ENCODE measurements at regions not wholly inside any gene's neighbourhood (a gene's known extent, or its start where the extent isn't known, plus 50 kb on each side); places are given as distances from the start of the nearest gene placed in this dataset.
"Not testable (repeated sequence)": the region's sequence is repeated elsewhere in the genome, so short reads cannot be mapped to it uniquely, and the experiment has no call there.

- 76 to 78% methylated on average over 3 of the region's 3 CpGs for whole genome bisulfite sequencing, 2 donors
- ATAC-seq (no peak), DNase-seq (no peak), FAIRE-seq (no peak)
- intact Hi-C loops (cut with DNase I), result no loop called here
- H3K36me3 ChIP-seq, result no peaks in the 10 kb centered on the region
- H3K27ac ChIP-seq, result no peak overlapping the region
- no peak for TF ChIP-seq CTCF (IDR thresholded peaks at IDR 0.05)
- H3K27me3 ChIP-seq, result peaks cover 3 to 22% (median 10%) of the 10 kb centered on the region in 4 donors
- no peaks in the 10 kb centered on the region for H3K9me3 ChIP-seq
- no peak overlapping the region for H3K4me3 ChIP-seq
- H3K4me1 ChIP-seq, result no peaks in the 10 kb centered on the region
Observed at GRCh38 chr13:50136226-50136625, 121.0 kb downstream of the KCNRG start.

- Histone ChIP-seq H3K4me3 (no peak overlapping the region), H3K36me3 (no peaks in the 10 kb centered on the region), H3K27me3 (peaks cover 0 to 18% (median 6%) of the 10 kb centered on the region in 4 donors), H3K27ac (no peak overlapping the region), H3K4me1 (no peaks in the 10 kb centered on the region), H3K9me3 (no peaks in the 10 kb centered on the region)
- ATAC-seq (no peak), FAIRE-seq (no peak), DNase-seq (no peak)
- intact Hi-C loops (cut with DNase I), result no loop called here
- 71 to 83% methylated on average over 3 of the region's 3 CpGs for WGBS, 2 donors
- TF ChIP-seq CTCF (IDR thresholded peaks at IDR 0.05), result no peak
Observed at GRCh38 chr13:50136678-50137077, 121.4 kb downstream of the KCNRG start.

- H3K27ac ChIP-seq; FAIRE-seq; H3K36me3 ChIP-seq; H3K4me1 ChIP-seq; DNase-seq; H3K4me3 ChIP-seq; ATAC-seq; intact Hi-C loops (cut with DNase I); H3K27me3 ChIP-seq; H3K9me3 ChIP-seq: not testable (repeated sequence)
- WGBS, 2 donors, result 83 to 96% methylated on average over 4 of the region's 4 CpGs
Observed at GRCh38 chr13:50139435-50139934, 124.2 kb downstream of the KCNRG start.

GRCh38 chr13:50140153-50140552 lies 124.9 kb downstream of the KCNRG start:
- no peak for TF ChIP-seq CTCF (IDR thresholded peaks at IDR 0.05)
- intact Hi-C loops (cut with DNase I), result no loop called here

GRCh38 chr13:50140581-50141374 lies 125.5 kb downstream of the KCNRG start:
- DNase-seq, result no peak
- whole genome bisulfite sequencing, 2 donors, result 65 to 69% methylated on average over 14 of the region's 14 CpGs
- no peaks in the 10 kb centered on the region for H3K27me3 ChIP-seq
- intact Hi-C loops (cut with DNase I), result no loop called here
- FAIRE-seq, result no peak
- H3K4me3 ChIP-seq, result no peak overlapping the region
- no peaks in the 10 kb centered on the region for H3K36me3 ChIP-seq
- H3K27ac ChIP-seq, result no peak overlapping the region
- ATAC-seq, result peak in 1 of 4 donors; percentile 41
- no peaks in the 10 kb centered on the region for H3K9me3 ChIP-seq
- TF ChIP-seq CTCF (IDR thresholded peaks at IDR 0.05), result no peak
- H3K4me1 ChIP-seq, result no peaks in the 10 kb centered on the region

More at GRCh38 chr13:50140153-50140552, 124.9 kb downstream of the KCNRG start:
- DNase-seq (no peak), FAIRE-seq (no peak), ATAC-seq (no peak)
- 79 to 94% methylated on average over 2 of the region's 2 CpGs for WGBS, 2 donors
- H3K27me3 ChIP-seq, result no peaks in the 10 kb centered on the region
- H3K9me3 ChIP-seq, result no peaks in the 10 kb centered on the region
- no peaks in the 10 kb centered on the region for H3K4me1 ChIP-seq
- H3K4me3 ChIP-seq, result no peak overlapping the region
- H3K36me3 ChIP-seq, result no peaks in the 10 kb centered on the region
- H3K27ac ChIP-seq, result no peak overlapping the region

Measured in pancreas (tissue), 10 donors.